ENCODE measurements at regions not wholly inside any gene's neighbourhood (a gene's known extent, or its start where the extent isn't known, plus 50 kb on each side); places are given as distances from the start of the nearest gene placed in this dataset.

GRCh38 chr3:118754406-118755252 lies 280.0 kb downstream of the IGSF11 start:
- FAIRE-seq (no peak), ATAC-seq (no peak), DNase-seq (ENCODE audit: extremely low read depth in 1 of 4, low spot score in 3 of 4) (no peak)
- Histone ChIP-seq H3K4me2 (ENCODE audit: insufficient read depth, low read length) (no peak overlapping the region), H3K27ac (ENCODE audit: extremely low read depth, low read depth, low read length) (no peak overlapping the region), H3K9me3 (replicated peaks; ENCODE audit: control insufficient read depth, insufficient read depth, low read depth, low read length) (no peaks in the 10 kb centered on the region), H2AFZ (ENCODE audit: low read depth, low read length) (no peak overlapping the region), H3K27me3 (ENCODE audit: control insufficient read depth in 2 of 2, insufficient read depth in 2 of 2, low read length in 2 of 2) (no peaks in the 10 kb centered on the region), H3K79me2 (ENCODE audit: control insufficient read depth, insufficient read depth, low read length) (no peaks in the 10 kb centered on the region), H3K4me3 (no peak overlapping the region), H4K20me1 (replicated peaks; ENCODE audit: control insufficient read depth, insufficient read depth, low read length) (no peaks in the 10 kb centered on the region), H3K36me3 (ENCODE audit: control insufficient read depth, insufficient read depth, low read length) (no peaks in the 10 kb centered on the region), H3K9ac (ENCODE audit: insufficient read depth in 1 of 2, low read depth in 2 of 2, low read length in 2 of 2) (no peak overlapping the region), H3K4me1 (replicated peaks in 1 of 2; ENCODE audit: control insufficient read depth in 2 of 2, insufficient read depth in 2 of 2, low read length in 2 of 2) (no peaks in the 10 kb centered on the region), H3K9me1 (ENCODE audit: control insufficient read depth, insufficient read depth, low read length) (no peaks in the 10 kb centered on the region)
- intact Hi-C loops (cut with micrococcal nuclease): no loop called here
- ChIA-PET POLR2A (no interaction called here), CTCF (ENCODE audit: low intra/inter-chr PET ratio) (no interaction called here)
- 31% methylated on average over 7 of the region's 7 CpGs for WGBS (ENCODE audit: insufficient coverage, low coverage, missing lambda C conversion rate)
- no TSS peak for BruUV-seq (replicated peaks)
- in situ Hi-C loops (cut with MboI): no loop called here
- TF ChIP-seq PBX2 (CRISPR knock-in tag; IDR thresholded peaks at IDR 0.05; ENCODE audit: low read depth) (no peak), PBX2 (tag; conservative IDR thresholded peaks at IDR 0.05; ENCODE audit: low read depth) (no peak), POLR3G (IDR thresholded peaks at IDR 0.05; ENCODE audit: extremely low read depth, insufficient read length, insufficient replicate concordance) (no peak), HNRNPK (IDR thresholded peaks at IDR 0.05; ENCODE audit: low read depth, low read length, poor library complexity, severe bottlenecking) (no peak), MYNN (IDR thresholded peaks at IDR 0.05) (no peak), MYNN (CRISPR knock-in tag; IDR thresholded peaks at IDR 0.05) (no peak), ZNF449 (CRISPR knock-in tag; IDR thresholded peaks at IDR 0.05) (no peak), ZNF583 (CRISPR knock-in tag; IDR thresholded peaks at IDR 0.05) (no peak), ZFP91 (CRISPR knock-in tag; IDR thresholded peaks at IDR 0.05) (no peak), ZNF589 (CRISPR knock-in tag; IDR thresholded peaks at IDR 0.05; ENCODE audit: low read depth) (no peak), ZNF217 (CRISPR knock-in tag; IDR thresholded peaks at IDR 0.05) (no peak), ZFP1 (CRISPR knock-in tag; IDR thresholded peaks at IDR 0.05) (no peak), NUFIP1 (IDR thresholded peaks at IDR 0.05; ENCODE audit: partially characterized antibody) (no peak), CBFA2T3 (IDR thresholded peaks at IDR 0.05) (no peak), PML (IDR thresholded peaks at IDR 0.05; ENCODE audit: low read length) (no peak), ZNF121 (CRISPR knock-in tag; conservative IDR thresholded peaks at IDR 0.05) (no peak), FOXO4 (CRISPR knock-in tag; IDR thresholded peaks at IDR 0.05) (no peak)

Data from K562 (cell line).